ENCODE measurements at regions not wholly inside any gene's neighbourhood (a gene's known extent, or its start where the extent isn't known, plus 50 kb on each side); places are given as distances from the start of the nearest gene placed in this dataset.

DNA sequence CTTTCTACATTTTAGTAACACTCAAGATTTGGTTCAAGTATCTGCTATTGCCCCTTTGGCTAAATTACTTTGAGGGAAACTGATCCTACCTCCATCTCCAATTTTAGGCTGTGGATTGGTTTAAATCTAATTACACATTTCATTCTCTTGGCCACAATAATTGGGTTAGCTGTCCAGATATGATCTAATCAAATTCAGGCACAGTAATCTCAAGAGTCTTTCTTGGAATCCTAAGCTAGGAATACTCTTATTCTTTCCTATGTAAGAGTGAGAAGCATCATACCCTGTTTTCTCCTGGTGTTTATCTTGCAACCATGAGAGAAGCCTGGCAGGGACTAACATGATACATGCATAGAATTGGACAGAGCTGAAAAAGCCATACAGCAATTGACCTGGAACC is 300.4 kb upstream of the MARCKS start:
- no peak for DNase-seq

DNA sequence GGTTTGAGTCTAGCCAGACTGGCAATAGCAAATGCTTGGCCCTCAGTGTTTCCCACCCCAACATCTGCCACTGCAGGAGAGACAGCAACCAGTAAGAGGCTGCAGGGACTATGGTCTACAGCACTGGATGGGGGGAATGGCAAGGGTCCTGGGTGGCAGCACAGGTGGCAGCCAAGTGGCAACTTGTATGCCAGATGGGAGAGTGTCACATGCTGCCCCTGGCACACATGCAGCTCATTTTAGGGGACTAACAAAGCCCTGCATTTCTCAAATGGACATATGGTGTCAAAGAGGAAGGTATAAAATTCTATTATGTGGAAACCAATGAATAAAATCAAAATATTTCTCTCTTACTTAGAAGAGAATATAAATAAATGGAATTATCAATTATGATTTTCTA is 298.7 kb upstream of the MARCKS start:
- no peak for DNase-seq

DNA sequence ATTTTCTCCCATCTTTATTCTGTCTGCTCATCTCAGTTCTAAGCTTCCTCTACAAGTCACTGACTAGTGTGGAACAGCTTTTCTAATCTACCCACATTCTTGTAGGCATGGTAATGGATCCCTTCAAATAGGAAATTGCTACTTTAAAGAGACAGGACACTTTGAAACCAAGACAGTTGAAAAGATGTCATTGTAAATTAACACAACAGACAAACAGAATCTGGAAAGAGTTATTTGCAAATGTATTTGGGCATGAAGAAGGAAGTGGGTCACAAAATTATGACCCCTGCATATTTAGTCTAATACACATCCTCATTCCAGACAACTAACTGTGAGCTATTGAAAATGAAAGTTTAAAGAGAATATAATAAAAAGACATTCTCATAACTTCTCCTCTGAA is 298.2 kb upstream of the MARCKS start:
- DNase-seq = no peak

DNA sequence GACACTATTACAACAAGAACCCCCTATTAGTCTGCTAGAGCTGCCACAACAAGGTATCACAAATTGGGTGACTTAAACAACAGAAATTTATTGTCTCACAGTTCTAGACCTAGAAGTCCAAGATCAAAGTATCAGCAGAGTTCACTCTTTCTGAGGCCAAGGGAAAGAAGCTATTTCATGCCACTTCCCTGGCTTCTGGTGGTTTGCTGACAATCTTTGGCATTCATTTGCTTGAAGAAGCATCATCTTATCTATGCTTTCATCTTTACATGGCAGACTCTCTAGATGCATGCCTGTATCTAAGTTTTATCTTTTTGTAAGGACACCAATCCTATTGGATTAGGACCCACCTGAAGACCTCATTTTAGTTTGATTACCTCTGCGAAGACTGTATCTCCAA is 296.8 kb upstream of the MARCKS start:
- DNase-seq = no peak

DNA sequence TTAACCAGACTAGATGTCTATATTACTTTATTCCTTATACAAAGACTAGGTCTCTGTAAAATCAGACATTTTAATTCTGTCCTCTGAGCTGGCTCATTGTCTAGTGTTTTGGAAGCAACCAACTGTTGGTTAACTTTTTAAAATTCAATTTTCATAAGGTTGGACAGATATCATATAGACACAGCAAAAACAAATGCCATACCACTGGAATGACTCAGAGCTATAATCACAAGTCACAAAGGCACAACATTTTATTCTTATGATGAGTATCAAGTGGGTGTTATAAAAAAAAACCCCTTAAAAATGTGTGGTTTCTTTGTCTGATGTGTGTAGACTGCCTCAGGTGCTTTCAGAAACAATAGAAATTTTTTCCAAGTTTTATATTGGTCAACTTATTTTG is 296.2 kb upstream of the MARCKS start:
- no peak for DNase-seq

DNA sequence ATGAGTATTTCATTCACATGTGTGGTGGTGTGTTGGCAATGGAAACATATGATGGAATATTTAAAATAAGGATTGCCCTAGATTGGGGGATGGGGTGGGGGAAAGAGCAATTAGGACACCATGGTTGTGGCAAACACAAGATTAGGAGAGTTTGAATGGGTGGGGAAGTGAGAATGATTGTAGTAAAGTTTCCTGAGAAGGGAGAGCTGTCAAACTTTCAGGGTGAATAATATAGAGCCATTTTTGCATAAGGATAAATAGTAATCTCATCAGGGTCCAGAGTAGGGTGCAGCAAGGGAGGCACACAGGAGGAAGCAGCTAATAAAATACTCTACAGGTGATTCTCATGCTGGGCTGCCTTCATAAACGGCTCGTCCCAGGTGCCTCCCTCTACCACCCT is 294.9 kb upstream of the MARCKS start:
- no peak for DNase-seq

DNA sequence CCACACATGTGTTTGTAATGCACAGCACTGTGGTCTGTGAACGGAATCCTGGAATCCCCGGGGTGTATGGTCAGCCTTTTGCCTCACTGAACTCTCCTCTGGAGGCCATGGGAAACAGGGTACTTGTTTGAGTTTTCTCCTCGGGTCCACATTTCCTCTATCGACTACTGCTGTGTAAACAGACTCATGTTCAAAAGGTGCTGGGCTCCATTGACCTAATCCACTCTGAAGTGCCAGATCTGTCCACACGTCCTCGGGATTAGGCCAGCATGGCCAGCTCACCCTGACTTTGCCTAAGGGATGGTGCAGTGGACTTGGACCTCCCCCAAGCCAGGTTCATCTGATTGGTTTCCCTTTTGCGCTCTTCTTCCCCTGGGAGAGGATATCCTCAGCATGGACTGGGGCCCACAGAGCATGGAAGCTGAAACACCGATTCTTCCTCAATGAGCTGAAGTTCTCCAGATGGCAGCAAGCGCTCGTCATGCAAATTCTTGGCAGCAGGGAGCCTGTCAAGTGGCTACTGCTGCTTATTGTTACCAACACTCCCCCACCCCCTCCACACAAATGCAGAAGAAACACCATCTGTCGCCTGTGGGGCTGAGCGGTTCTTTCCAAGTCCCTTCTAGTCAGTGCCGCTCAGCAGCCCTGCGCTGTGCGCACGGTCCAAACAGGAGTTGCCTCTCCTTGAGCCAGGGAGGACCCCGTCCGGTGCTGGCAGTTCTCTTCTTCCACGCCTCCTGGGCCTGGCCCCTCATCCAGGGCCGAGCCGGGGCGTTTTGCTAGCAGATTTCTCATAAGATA is 292.6 kb upstream of the MARCKS start:
- DNase-seq = no peak

DNA sequence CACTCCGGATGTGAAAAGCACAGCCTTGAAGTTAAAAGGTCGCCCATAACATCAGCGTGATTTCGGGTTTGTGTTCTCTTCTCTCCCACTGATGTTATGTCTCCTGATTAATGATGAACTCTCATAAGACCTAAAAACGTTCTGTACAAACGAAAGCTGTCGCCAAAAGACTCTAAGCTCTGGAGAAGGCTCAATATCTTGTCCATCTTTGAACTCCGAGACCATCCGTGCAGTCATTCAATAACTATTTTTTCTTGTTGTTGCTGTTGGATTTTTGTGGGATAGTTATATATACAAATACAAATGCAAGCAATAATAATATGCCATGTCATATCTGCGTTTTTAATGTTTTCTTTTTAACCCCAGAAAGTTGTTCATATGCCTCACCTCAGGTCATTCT is 291.8 kb upstream of the MARCKS start:
- DNase-seq = no peak

DNA sequence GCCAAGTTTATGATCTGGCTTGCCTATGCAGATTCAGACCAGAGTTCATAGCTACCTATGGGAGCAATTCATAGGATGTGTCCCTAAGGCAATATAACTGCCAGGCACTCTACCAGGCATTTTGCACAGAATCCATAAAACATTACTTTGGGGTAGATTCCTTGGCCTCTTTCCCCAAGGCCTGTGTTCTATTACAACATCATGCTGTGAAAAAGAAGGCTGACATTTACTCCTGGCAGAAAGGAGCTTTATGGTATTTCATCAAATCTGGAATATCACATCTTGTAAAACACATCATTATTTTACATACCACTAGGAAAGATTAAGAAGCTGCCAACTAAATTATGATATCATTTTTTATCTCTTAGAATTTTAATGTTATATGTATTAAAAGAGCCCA is 287.0 kb upstream of the MARCKS start:
- no peak for DNase-seq

DNA sequence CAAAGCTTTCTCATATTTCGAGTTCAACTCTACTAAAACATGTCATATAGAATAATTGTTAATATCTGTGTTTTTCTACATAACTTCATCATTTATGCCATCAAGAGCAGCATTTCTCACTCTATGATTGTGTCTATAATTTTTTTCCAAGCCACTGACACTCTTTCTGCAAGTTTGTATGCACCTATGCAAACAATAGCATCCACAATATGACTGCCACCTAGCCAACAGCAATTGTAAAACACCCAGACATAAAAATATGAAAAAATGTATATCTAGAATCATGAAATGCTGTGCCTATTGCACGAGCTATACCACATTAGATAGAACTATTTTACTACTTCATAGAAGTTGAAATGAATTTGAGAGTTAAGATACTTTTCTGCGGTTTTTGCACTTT is 286.5 kb upstream of the MARCKS start:
- no peak for DNase-seq

DNA sequence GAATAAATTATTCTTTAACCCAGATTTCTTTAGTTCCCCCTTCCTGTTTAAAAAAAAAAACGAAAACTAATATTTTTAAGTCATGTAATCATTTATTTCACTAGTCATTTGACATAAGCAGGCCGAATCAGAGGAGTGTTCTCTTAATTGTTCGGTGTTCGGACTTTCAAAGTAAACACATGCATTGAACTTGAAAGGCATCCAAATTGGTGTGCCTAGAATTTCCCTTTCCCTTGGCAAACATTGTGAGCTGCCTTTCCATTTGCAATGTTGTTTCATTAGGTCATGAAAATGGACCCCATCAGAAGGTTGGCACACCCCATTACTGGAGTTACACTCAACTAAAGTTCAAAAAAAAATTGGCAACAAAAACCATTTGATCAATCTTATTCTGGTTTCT is 283.0 kb upstream of the MARCKS start:
- no peak for DNase-seq

DNA sequence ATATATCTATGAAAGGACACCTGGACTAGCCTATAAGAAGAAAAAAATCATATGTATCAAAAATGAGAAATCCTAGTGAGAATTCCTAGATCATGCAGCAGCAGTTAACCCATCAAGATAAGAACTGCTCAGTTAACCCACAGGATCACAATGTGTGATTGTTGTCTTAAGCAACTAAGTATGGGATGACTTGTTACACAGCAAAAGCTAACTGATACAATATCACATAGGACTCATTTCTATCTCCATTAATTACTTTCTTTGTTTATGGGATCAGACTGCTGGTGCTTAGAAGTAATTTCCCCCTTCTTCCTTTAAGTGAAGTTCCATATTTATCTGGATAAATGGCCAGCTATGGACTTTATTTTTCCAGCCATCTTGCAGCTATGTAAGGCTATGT is 280.8 kb upstream of the MARCKS start:
- no peak for DNase-seq

DNA sequence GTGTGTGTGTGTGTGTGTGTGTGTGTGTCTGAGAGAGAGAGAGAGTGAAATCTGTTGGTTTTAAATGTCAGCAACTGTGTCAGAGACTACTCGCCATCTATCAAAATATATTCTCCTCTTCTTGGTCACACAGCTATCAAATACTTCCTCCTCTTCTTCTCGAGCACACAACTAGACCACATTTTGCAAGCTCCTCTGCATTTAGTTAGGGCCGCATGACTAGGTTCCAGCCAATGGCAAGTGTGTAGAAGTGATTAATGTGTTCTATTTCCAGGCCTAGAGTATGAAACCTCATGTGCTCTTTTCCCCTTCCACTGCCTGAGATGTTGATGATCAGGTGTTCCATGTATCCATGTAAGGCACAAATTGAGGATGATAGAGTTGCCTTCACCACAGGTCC is 278.5 kb upstream of the MARCKS start:
- no peak for DNase-seq

DNA sequence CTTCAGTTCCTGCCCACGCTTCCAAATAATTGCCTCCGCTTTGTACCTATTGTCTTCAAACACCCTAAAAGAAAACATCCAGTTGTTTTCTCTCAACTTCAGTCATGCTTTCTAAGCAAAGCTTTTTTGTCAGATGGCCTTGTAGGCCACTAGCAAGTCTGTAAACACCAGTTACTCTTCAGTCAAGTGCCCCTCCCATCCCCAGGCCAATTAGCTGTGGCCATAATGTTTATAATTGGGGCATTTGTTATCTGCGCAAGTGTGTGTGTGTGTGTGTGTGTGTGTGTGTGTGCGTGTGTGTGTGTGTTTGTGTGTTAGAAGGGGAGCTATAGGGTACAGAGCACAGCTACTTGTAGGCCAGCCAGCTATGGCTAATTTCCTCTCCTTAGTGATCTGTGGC is 272.4 kb upstream of the MARCKS start:
- no peak for DNase-seq

DNA sequence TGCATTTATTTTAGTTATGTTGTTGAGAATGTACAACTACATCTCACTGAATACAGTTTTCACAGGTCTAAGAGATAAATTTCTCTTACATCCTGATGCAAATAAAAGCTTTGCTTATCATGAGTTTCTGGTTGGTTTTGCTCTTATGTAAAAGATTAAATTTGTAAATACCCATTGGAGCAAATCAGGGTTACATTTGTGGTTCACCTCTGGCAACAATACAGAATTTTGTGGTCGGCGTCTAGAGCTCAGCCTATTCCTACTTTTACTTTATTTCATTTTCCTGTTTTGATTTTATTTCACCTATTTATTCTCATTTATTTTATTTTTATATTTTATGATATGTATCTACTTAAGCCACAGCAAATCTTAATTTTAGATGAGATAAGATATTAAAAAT is 271.9 kb upstream of the MARCKS start:
- no peak for DNase-seq

DNA sequence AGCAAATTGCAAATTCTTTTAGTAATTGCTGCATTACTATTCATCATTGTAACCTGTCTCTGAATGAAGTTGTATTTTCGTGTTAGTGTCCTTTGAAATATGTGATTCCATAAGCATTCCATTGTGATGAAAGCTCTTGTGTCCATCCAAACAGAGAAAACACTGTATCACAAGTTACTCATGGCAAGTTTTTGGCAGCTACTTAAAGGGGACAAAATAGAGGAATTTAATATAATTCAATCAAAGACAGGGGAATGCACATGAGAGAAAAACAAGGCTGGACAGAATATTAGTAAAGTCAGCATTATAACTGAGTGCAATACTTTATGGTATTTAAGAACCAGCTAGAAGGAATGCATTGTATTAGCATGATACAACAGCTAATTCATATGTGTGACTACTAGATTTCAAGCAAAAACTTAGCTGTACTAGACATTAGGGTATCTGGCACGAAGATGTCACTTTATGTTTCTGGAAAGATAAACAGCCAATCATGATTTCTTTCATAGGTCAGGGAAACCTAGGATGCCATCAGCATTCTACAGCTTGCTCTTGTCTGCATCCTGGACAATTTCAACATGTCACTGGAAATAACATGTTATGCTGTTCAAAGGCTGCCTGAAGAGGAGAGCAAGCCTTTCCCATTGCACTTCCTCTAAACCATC is 270.6 kb upstream of the MARCKS start:
- DNase-seq = no peak

DNA sequence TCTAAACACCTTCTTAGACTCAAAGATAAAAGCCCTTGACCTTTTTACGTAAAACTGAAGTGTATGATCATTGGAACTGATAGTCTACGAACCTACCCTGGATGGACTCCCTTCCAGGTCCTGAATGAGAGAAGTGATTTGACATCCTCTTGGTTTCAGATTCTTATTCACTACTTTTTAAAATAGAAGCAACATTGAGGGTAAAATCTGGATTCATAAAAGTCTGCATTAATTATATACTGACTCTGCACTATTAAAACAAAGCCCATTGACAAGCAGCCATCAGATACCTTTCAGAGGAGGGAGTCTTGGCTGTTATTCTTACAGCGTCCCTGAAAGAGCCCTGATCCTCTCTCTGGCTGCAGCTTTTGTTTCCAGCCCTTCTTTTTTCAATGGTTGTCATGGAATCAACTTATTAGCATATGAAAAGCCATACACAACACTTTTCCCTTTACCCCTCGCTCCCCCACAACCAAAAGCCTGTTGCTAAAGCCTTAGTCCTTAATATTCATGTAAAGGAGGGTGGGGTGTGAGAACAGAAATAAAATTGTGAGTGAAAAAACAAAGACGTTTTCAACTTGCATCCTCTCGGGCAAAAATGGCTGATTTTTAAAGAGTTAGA is 270.0 kb upstream of the MARCKS start:
- DNase-seq = no peak

DNA sequence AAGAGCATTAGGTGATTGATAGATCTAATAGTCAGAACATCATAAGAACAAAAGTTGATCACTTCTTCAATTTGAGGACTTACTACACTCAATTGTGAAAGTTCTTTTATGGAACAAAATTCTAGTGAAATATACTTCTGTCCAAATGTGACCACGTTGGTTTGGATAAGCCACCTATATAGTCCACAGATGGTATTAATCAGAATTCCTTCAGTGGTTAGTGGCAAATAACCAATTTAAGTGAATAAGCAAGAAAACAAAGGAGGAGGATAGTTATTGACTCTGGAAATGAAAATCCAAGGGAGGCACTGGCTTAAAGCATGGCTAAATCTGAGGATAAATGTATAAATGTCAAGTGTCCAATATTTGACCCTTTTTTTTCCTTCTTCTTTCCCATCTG is 268.5 kb upstream of the MARCKS start:
- DNase-seq = no peak

DNA sequence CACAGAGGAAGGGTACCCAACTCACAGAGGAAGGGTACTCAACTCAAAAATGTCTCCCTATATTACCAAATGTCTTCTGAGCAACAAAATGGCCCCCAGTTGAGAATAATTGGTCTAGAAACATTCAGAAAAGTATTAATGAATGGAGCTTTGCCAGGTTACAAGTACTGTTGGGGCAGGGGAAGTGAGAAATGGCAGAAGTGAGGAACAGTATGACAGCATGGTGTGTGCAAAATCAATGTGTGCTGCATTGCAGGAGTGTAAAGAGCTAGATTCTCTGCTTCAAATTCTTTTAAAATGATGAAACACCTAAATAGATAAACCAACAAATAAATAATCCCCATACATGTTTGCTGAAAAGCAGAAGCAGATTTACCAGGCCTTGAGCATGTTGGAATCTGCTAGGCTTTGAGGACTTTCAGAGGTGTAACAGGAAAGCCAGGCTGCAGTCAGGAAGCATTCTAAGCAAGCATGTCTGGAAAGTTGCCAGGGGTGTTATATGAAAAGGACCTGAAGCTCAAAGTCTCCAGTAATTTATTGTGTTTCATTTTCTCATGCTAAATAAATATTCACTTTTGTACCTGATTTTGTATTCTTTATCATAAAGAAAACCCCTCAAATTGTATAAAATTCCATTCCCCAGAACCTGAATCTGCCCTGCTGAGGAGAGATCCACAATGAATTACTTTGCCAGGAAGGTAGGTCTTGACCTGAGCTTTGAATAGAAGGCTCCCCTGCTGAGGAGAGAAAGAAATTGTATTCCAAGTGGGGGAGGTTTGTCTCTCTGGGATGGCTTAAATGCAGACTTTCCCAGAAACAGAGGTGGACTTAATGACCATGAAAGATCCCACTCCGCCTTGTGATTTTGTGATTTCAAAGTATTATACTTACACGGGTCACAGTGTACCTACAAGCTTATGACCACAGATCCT is 265.0 kb upstream of the MARCKS start:
- no peak for DNase-seq

DNA sequence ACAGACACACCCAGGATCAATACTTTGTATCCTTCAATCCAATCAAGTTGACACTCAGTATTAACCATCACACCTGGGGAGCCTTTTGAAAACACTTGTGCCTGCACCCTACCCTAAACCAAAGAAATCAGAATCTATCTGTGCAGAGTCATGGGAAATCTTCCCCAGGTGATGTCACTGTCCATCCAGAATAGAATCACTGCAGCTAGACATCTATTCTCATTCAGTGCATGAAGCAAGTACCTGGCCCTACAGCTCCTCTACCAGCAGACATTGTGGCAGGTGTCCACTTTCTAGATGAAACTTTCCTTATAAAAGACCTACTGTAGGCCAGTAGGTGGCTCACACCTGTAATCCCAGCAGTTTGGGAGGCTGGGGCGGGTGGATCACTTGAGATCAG is 262.4 kb upstream of the MARCKS start:
- DNase-seq = no peak

DNA sequence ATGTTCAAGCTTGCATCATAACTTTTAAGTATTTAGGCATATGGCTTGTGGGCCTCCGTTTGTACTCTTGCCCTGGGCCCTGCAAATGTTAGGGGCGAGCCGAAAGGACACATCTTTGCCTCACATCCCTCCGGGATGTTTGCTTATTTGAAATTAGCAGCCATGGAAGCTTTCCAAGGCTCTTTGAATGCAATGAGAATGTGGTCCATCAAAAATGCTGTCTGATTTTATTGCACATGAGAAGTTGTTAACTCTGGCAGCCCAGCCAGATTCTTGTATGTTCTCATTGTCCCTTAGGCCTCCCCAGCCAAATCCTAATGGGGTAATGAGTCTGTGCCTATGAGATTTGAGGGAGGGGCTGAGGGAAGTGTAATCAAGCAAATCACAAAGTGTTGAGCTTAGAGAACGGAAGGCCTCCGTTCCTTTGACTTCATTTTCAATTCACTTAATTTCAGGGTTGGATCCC is 261.2 kb upstream of the MARCKS start:
- DNase-seq = no peak

DNA sequence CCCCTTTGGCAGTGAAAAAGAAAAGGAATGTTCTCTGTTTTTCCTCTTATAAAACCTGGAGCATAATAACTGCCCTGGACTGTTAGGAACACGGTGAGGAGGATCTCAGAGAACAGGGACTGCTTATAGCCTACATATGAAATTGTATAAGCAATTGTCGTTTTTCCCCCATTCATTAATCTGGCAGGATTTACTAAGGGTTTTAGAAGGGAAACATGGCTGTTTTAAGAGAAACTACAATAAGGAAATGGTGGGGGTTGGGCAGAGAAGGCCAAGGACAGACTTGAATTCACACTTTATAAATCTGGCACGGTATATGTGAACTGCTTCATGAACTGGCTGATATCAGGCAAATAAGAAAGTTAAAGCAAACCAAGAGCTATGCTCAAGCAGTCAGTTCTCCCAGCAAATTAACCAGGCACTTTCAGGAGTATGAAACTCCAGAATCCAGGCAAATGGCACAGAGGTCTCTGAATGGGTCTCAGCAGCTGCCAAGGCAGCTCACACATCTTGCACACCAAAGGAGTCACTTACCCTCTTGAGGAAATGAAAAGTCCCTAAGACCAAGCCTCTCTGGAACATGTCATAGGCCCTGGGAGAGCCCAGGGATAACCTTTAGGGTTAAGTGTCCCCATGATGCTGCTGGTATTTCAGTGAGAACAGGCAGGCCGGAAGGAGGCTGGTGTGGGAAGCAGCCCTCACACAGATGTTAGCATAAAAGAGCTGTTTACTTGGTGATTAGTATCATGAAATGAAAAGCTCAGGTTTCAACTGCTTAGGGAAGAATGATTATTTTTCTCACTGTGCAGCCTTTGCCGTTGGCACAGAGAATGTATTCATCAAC is 260.5 kb upstream of the MARCKS start:
- no peak for DNase-seq
